ENCODE measurements at regions not wholly inside any gene's neighbourhood (a gene's known extent, or its start where the extent isn't known, plus 50 kb on each side); places are given as distances from the start of the nearest gene placed in this dataset.

DNA sequence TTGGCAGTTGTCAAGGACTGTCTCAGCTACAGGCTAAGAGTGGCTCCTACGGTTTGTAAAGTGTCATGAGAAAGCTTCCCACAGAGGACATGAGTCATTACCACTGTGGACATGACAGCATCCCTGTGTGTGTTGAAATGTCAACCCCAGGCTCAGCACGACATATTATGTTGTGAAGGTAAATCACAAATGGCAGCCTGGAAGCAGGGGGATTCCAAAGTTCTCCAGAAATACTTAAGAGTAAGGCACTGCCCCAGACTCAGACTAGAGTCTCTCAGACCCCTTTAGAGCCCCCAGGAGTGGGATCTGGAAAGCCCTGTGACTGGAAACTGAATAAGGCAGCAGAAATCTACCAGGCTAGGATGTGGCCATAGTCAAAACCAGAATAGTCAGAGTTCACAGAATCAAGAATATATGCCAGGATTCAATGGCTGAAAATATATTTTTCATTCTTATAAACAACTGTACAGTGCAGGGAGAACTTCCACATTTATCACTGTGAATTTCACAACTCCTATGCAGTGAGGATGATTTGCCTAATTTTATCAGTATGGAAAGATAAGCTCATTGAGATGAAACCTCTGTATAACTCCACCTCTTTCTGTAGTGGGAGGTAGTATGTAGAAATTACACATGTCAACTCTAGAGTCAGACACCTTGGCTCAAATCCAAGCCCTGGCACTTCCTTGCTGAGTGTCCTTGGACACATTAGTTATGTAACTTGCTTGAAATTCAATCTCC, 237.1 kb upstream of the CFAP20DC start:
- Histone ChIP-seq H3K4me1 (ENCODE audit: control insufficient read depth, insufficient read depth, low read length) (no peaks in the 10 kb centered on the region), H3K4me3 (ENCODE audit: low read depth, low read length) (no peak overlapping the region), H3K27me3 (ENCODE audit: control insufficient read depth, insufficient read depth, low read length) (no peaks in the 10 kb centered on the region), H3K36me3 (ENCODE audit: control insufficient read depth, insufficient read depth, low read length) (no peaks in the 10 kb centered on the region), H3K9ac (ENCODE audit: low read depth, low read length) (no peak overlapping the region), H3K9me3 (ENCODE audit: control insufficient read depth, insufficient read depth, low read length) (no peaks in the 10 kb centered on the region)

DNA sequence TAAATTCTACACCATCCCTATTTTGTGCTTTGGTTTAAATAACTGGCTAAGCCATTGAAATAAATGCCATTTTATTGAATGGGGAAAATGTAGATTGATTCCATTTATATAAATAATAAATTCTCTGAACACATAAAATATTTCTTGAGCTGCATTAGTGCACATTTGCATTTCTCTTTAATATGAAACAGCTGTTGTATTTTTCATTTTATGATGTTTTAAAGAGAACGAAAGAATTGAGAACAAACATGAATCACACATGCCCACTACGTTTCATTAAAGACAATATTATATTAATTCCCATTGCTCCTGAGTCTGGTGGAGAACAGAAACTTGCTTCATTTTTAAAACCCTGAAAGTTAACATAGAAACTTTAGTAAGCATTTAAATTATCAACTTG, 235.7 kb upstream of the CFAP20DC start:
- H3K4me3 ChIP-seq (ENCODE audit: low read depth, low read length) = no peak overlapping the region
- no peak overlapping the region for H3K9ac ChIP-seq (ENCODE audit: low read depth, low read length)
- H3K9me3 ChIP-seq (ENCODE audit: control insufficient read depth, insufficient read depth, low read length) = no peaks in the 10 kb centered on the region
- H3K4me1 ChIP-seq (ENCODE audit: control insufficient read depth, insufficient read depth, low read length) = no peaks in the 10 kb centered on the region
- no peaks in the 10 kb centered on the region for H3K36me3 ChIP-seq (ENCODE audit: control insufficient read depth, insufficient read depth, low read length)
- H3K27me3 ChIP-seq (ENCODE audit: control insufficient read depth, insufficient read depth, low read length) = no peaks in the 10 kb centered on the region

DNA sequence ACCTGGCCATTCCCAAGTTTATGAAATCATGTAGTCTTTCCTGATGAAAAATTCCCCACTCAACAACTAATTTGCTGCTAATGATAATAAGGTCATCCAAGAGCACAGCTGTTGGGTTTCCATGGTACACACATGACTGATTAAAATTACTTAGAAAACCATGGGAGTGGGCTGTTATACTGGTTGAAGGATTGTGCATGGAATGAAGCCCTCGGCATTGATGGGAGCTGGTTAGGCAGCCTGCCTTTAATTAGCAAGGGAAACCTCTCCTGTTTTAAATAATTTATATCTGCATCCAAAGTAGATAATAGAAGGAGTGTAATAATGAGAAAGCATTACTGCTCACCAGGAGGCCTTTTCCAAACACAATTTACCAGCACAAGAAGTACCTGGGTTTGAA, 235.1 kb upstream of the CFAP20DC start:
- H3K9ac ChIP-seq (ENCODE audit: low read depth, low read length) = no peak overlapping the region
- H3K9me3 ChIP-seq (ENCODE audit: control insufficient read depth, insufficient read depth, low read length) = no peaks in the 10 kb centered on the region
- H3K4me1 ChIP-seq (ENCODE audit: control insufficient read depth, insufficient read depth, low read length) = no peaks in the 10 kb centered on the region
- no peak overlapping the region for H3K4me3 ChIP-seq (ENCODE audit: low read depth, low read length)
- no peaks in the 10 kb centered on the region for H3K27me3 ChIP-seq (ENCODE audit: control insufficient read depth, insufficient read depth, low read length)
- no peaks in the 10 kb centered on the region for H3K36me3 ChIP-seq (ENCODE audit: control insufficient read depth, insufficient read depth, low read length)

DNA sequence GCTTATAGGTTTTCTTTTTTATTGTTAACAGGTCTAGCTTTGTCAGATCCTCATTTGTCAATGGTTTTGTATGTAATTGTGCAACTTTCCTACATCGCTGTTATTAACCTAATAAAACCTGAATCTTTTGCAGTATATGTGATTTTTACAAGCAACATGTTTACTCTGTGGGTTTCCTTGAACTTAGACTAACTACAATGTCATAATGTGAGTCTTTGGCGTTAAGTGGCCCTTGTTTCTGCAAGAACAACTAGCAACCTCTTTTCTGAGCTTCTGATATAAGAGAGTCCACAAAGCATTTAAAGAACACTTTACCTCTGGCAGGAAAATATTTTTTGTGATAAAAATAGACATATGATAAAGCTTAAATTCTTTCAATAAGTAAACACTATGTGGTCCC, 230.3 kb upstream of the CFAP20DC start:
- Histone ChIP-seq H3K4me1 (ENCODE audit: control insufficient read depth, insufficient read depth, low read length) (no peaks in the 10 kb centered on the region), H3K9me3 (ENCODE audit: control insufficient read depth, insufficient read depth, low read length) (no peaks in the 10 kb centered on the region), H3K9ac (ENCODE audit: low read depth, low read length) (no peak overlapping the region), H3K27me3 (ENCODE audit: control insufficient read depth, insufficient read depth, low read length) (no peaks in the 10 kb centered on the region), H3K4me3 (ENCODE audit: low read depth, low read length) (no peak overlapping the region), H3K36me3 (ENCODE audit: control insufficient read depth, insufficient read depth, low read length) (no peaks in the 10 kb centered on the region)

DNA sequence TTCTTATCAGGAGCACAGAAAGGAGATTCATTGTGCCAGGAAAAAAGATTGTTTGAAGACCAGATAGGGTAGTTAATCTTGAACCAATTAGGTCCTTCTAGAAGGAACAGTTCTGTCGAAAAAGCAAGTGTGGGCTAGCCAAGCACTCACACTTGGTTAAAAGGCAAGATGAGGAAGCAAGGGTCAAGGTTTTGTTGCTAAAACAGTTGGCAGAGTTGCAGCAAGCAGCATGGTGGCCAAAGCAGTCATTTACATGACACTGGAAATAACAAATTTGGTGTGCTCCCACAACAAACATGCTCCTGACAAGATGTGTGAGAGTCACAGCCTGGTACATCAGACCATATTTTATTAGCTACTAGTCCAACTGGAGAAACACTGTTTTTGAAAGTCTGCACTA, 228.0 kb upstream of the CFAP20DC start:
- Histone ChIP-seq H3K9ac (ENCODE audit: low read depth, low read length) (no peak overlapping the region), H3K4me1 (ENCODE audit: control insufficient read depth, insufficient read depth, low read length) (no peaks in the 10 kb centered on the region), H3K36me3 (ENCODE audit: control insufficient read depth, insufficient read depth, low read length) (no peaks in the 10 kb centered on the region), H3K9me3 (ENCODE audit: control insufficient read depth, insufficient read depth, low read length) (no peaks in the 10 kb centered on the region), H3K4me3 (ENCODE audit: low read depth, low read length) (no peak overlapping the region), H3K27me3 (ENCODE audit: control insufficient read depth, insufficient read depth, low read length) (no peaks in the 10 kb centered on the region)

DNA sequence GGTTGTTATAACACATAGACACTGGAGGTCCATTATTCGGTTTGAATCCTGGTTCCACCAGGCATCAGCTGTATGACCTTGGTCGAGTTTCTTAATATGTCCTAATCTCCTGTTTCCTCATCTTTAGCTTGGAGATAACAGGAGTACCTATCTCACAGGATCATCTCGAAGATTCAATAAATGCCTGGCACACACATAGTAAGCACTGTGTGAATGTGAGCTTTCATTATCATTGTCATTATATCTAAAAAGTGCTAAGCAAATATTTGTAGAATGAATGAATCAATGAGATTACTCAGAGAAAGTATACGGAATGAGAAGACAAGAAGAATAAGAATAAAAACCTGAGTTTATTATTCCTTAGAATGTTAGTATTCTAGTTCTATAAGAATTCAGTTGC, 227.4 kb upstream of the CFAP20DC start:
- Histone ChIP-seq H3K9me3 (ENCODE audit: control insufficient read depth, insufficient read depth, low read length) (no peaks in the 10 kb centered on the region), H3K36me3 (ENCODE audit: control insufficient read depth, insufficient read depth, low read length) (no peaks in the 10 kb centered on the region), H3K27me3 (ENCODE audit: control insufficient read depth, insufficient read depth, low read length) (no peaks in the 10 kb centered on the region), H3K4me3 (ENCODE audit: low read depth, low read length) (no peak overlapping the region), H3K9ac (ENCODE audit: low read depth, low read length) (no peak overlapping the region), H3K4me1 (ENCODE audit: control insufficient read depth, insufficient read depth, low read length) (no peaks in the 10 kb centered on the region)

DNA sequence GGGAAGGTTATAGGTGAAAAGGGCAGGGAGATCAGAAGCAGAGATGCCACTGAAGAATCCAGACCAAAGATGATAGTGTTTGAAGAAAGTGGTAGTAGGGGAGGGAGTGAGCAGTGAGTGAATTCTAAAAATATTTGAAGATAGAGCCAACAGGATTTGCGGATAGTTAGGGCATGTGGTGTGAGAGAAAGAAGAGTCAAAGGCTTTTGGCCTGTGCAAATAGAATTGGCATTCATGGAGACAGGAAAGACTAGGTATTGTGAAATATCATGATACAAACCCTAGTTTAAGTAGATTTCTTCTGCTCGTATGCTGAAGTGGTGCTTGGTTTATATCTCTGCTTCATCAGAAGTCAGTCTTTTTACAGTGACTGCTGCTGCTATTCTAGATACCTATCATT, 224.2 kb upstream of the CFAP20DC start:
- Histone ChIP-seq H3K36me3 (ENCODE audit: control insufficient read depth, insufficient read depth, low read length) (no peaks in the 10 kb centered on the region), H3K4me3 (ENCODE audit: low read depth, low read length) (no peak overlapping the region), H3K27me3 (ENCODE audit: control insufficient read depth, insufficient read depth, low read length) (no peaks in the 10 kb centered on the region), H3K9ac (ENCODE audit: low read depth, low read length) (no peak overlapping the region), H3K4me1 (ENCODE audit: control insufficient read depth, insufficient read depth, low read length) (no peaks in the 10 kb centered on the region), H3K9me3 (ENCODE audit: control insufficient read depth, insufficient read depth, low read length) (no peaks in the 10 kb centered on the region)

DNA sequence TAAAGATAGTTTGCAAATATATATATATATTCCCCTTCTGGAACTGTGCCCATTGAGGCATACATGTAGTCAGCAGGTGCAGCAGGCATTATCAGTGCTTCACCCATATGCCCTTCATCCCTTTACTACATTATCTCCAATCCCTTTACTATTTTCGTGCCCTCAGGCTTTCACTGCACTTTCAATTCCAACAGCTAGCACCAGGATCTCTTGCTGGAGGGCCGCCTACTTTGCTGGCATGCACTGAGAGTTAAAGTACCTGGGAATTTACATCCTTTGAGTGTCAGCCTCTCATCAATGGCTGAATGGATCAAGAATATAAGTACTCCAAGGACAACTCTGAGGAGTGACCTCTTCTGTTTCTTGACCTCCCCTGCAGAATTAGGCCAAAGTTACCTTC, 222.1 kb upstream of the CFAP20DC start:
- H3K9me3 ChIP-seq (ENCODE audit: control insufficient read depth, insufficient read depth, low read length) = no peaks in the 10 kb centered on the region
- H3K4me3 ChIP-seq (ENCODE audit: low read depth, low read length) = no peak overlapping the region
- no peak overlapping the region for H3K9ac ChIP-seq (ENCODE audit: low read depth, low read length)
- no peaks in the 10 kb centered on the region for H3K27me3 ChIP-seq (ENCODE audit: control insufficient read depth, insufficient read depth, low read length)
- no peaks in the 10 kb centered on the region for H3K4me1 ChIP-seq (ENCODE audit: control insufficient read depth, insufficient read depth, low read length)
- H3K36me3 ChIP-seq (ENCODE audit: control insufficient read depth, insufficient read depth, low read length) = no peaks in the 10 kb centered on the region

DNA sequence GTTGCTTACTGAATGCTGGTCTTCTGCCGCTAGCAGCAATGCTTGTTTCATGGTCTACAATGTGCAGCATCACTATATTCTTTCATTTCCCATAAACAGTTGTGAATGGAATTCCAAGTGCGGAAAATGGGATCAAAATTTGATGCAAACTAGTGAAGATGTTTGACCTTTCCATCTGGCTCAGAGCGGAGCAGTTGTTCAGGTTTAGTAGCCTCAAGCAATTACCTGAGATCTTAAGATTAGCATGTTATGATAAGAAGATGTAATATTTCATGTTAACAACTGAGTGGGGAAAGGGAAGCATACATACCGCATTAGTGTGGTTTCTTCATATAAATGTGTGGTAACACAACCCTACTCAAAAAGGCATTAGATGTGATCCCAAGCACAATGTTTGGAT, 221.1 kb upstream of the CFAP20DC start:
- no peaks in the 10 kb centered on the region for H3K36me3 ChIP-seq (ENCODE audit: control insufficient read depth, insufficient read depth, low read length)
- H3K27me3 ChIP-seq (ENCODE audit: control insufficient read depth, insufficient read depth, low read length) = no peaks in the 10 kb centered on the region
- no peaks in the 10 kb centered on the region for H3K9me3 ChIP-seq (ENCODE audit: control insufficient read depth, insufficient read depth, low read length)
- H3K9ac ChIP-seq (ENCODE audit: low read depth, low read length) = no peak overlapping the region
- H3K4me3 ChIP-seq (ENCODE audit: low read depth, low read length) = no peak overlapping the region
- H3K4me1 ChIP-seq (ENCODE audit: control insufficient read depth, insufficient read depth, low read length) = no peaks in the 10 kb centered on the region

DNA sequence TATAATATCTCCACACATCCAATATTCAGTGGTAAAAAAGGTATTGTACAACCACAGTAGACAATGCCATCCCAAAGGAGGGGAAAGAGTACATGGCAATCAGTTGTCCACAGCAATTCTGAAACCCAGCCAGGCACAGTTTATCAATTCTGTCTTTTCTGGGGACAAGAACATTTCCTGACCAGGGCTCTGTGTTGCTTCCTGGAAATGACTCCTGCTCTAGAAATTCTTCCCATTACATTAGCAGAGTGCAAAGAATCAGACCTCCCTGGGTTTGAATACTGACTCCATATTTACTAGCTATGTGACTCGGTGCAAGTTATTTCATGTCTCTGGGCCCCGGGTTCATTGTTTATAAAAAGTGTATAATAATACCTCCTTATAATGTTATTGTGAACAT, 220.4 kb upstream of the CFAP20DC start:
- H3K9ac ChIP-seq (ENCODE audit: low read depth, low read length) = no peak overlapping the region
- H3K4me1 ChIP-seq (ENCODE audit: control insufficient read depth, insufficient read depth, low read length) = no peaks in the 10 kb centered on the region
- H3K9me3 ChIP-seq (ENCODE audit: control insufficient read depth, insufficient read depth, low read length) = no peaks in the 10 kb centered on the region
- H3K4me3 ChIP-seq (ENCODE audit: low read depth, low read length) = no peak overlapping the region
- H3K36me3 ChIP-seq (ENCODE audit: control insufficient read depth, insufficient read depth, low read length) = no peaks in the 10 kb centered on the region
- no peaks in the 10 kb centered on the region for H3K27me3 ChIP-seq (ENCODE audit: control insufficient read depth, insufficient read depth, low read length)

DNA sequence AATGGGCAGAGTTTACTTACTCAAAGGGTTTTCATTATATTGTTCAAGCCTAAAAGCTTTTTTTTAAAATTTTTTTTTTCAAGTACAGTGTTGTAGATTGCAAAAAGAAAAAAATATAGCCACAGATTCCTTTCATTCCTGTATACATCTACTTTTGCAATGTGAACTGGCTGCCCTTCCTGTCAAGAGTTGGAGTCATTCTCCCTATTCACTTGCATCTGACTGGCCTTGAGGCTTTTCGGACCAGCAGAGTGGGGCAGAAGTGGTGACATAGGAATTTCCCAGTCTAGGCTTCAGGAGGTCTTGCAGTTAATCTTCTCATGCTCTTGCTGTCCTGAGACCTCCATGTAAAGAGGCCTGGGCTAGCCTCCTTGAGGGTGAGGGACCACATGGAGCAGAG, 218.3 kb upstream of the CFAP20DC start:
- no peaks in the 10 kb centered on the region for H3K4me1 ChIP-seq (ENCODE audit: control insufficient read depth, insufficient read depth, low read length)

DNA sequence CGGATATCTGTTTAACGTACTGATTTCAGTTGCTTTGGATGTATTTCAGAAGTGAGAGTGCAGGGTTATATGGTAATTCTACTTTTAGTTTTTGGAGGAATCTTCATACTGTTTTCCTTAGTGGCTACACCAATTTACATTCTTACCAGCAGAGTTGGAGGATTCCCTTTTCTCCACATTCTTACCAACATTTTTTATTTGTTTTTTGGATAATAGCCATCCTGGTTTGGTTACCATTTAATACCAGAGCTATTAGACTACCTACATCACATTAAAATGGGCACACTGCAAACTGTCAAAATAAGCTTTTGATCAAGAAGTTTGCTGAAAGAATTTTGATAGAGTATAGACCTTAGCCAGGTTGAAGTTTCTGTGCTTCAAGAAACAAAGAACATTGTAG, 217.2 kb upstream of the CFAP20DC start:
- H3K9ac ChIP-seq (ENCODE audit: low read depth, low read length) = no peak overlapping the region
- no peaks in the 10 kb centered on the region for H3K4me1 ChIP-seq (ENCODE audit: control insufficient read depth, insufficient read depth, low read length)
- no peaks in the 10 kb centered on the region for H3K36me3 ChIP-seq (ENCODE audit: control insufficient read depth, insufficient read depth, low read length)
- H3K9me3 ChIP-seq (ENCODE audit: control insufficient read depth, insufficient read depth, low read length) = no peaks in the 10 kb centered on the region
- no peak overlapping the region for H3K4me3 ChIP-seq (ENCODE audit: low read depth, low read length)
- H3K27me3 ChIP-seq (ENCODE audit: control insufficient read depth, insufficient read depth, low read length) = no peaks in the 10 kb centered on the region

More for the DNA sequence above, 218.3 kb upstream of the CFAP20DC start:
- no peaks in the 10 kb centered on the region for H3K27me3 ChIP-seq (ENCODE audit: control insufficient read depth, insufficient read depth, low read length)
- no peak overlapping the region for H3K9ac ChIP-seq (ENCODE audit: low read depth, low read length)
- H3K36me3 ChIP-seq (ENCODE audit: control insufficient read depth, insufficient read depth, low read length) = no peaks in the 10 kb centered on the region
- no peak overlapping the region for H3K4me3 ChIP-seq (ENCODE audit: low read depth, low read length)
- no peaks in the 10 kb centered on the region for H3K9me3 ChIP-seq (ENCODE audit: control insufficient read depth, insufficient read depth, low read length)

All from iPS-15b (cell line).